CD14-positive monocyte (primary cell): ENCODE measurements at regions not wholly inside any gene's neighbourhood (a gene's known extent, or its start where the extent isn't known, plus 50 kb on each side); places are given as distances from the start of the nearest gene placed in this dataset.
"Not testable (repeated sequence)": the region's sequence is repeated elsewhere in the genome, so short reads cannot be mapped to it uniquely, and the experiment has no call there.

Experiments used
- DNase-seq, 3 donors: peaks; one replicate each; pipeline ENCODE4 v3.0.0-alpha.2; 2011 to 2022
- H2AFZ ChIP-seq: 2 replicates; pipeline ENCODE4 v1.6.0; 2012; ENCODE audit warnings: mild to moderate bottlenecking, low read depth, low read length, inconsistent platforms; ENCODE audit not compliant: insufficient read depth, poor library complexity, severe bottlenecking
- H3K27ac ChIP-seq, 2 donors: 1 replicate in 1 of 2; 2 replicates in 1 of 2; pipeline ENCODE4 v1.5.1; 2012 to 2013; ENCODE audit warnings: low read length in 2 of 2, control low read depth in 1 of 2, inconsistent platforms in 1 of 2, low read depth in 1 of 2, mild to moderate bottlenecking in 1 of 2
- H3K27me3 ChIP-seq, 2 donors: one replicate each; pipeline versions ENCODE4 v1.6.0 to v1.6.1; 2011 to 2013; ENCODE audit warnings: low read length in 2 of 2; ENCODE audit not compliant: control insufficient read depth in 2 of 2, insufficient read depth in 2 of 2
- H3K36me3 ChIP-seq, 2 donors: replicated peaks in 1 of 2; 1 replicate in 1 of 2; 2 replicates in 1 of 2; pipeline versions ENCODE4 v1.5.1 to v1.6.1; 2012 to 2013; ENCODE audit warnings: low read length in 2 of 2, control low read depth in 1 of 2, inconsistent platforms in 1 of 2, mild to moderate bottlenecking in 1 of 2; ENCODE audit not compliant: insufficient read depth in 2 of 2, control insufficient read depth in 1 of 2
- H3K4me1 ChIP-seq, 2 donors: 1 replicate in 1 of 2; 2 replicates in 1 of 2; pipeline versions ENCODE4 v1.5.1 to v1.6.1; 2012 to 2013; ENCODE audit warnings: low read length in 2 of 2, control low read depth in 1 of 2, inconsistent platforms in 1 of 2, mild to moderate bottlenecking in 1 of 2, moderate library complexity in 1 of 2; ENCODE audit not compliant: insufficient read depth in 2 of 2, control insufficient read depth in 1 of 2
- H3K4me2 ChIP-seq: replicated peaks from 2 replicates; pipeline ENCODE3; 2012; ENCODE audit warnings: low read length, moderate library complexity, mild to moderate bottlenecking; ENCODE audit not compliant: poor library complexity, severe bottlenecking; ENCODE audit errors: extremely low read depth
- H3K4me3 ChIP-seq, 3 experiments: fragments of 200-600 bp in 1 of 3; sonication (generic) in 1 of 3; replicated peaks in 1 of 3; 1 replicate in 2 of 3; 2 replicates in 1 of 3; pipeline ENCODE4 v1.5.1; 2011 to 2013; ENCODE audit warnings: low read length in 3 of 3, mild to moderate bottlenecking in 3 of 3, control low read depth in 2 of 3, low read depth in 2 of 3, inconsistent platforms in 1 of 3, moderate library complexity in 1 of 3
- H3K79me2 ChIP-seq: 2 replicates; pipeline ENCODE4 v1.6.0; 2012; ENCODE audit warnings: mild to moderate bottlenecking, control low read depth, inconsistent platforms, low read length, moderate library complexity; ENCODE audit not compliant: insufficient read depth
- H3K9ac ChIP-seq: 2 replicates; pipeline ENCODE4 v1.6.0; 2017; ENCODE audit warnings: low read length, mild to moderate bottlenecking; ENCODE audit not compliant: insufficient read depth, poor library complexity, severe bottlenecking
- H3K9me3 ChIP-seq, 2 donors: replicated peaks in 1 of 2; 1 replicate in 1 of 2; 2 replicates in 1 of 2; pipeline versions ENCODE4 v1.5.1 to v1.6.1; 2012 to 2013; ENCODE audit warnings: low read length in 2 of 2, control low read depth in 1 of 2; ENCODE audit not compliant: control insufficient read depth in 1 of 2, insufficient read depth in 1 of 2
- H4K20me1 ChIP-seq: 2 replicates; pipeline ENCODE4 v1.6.0; 2012; ENCODE audit warnings: mild to moderate bottlenecking, low read length, control low read depth, moderate library complexity; ENCODE audit not compliant: insufficient read depth
- H3K27ac Mint-ChIP-seq, 7 donors: one replicate each; pipeline ENCODE4 v1.8.0; 2020; ENCODE audit warnings: mild to moderate bottlenecking in 7 of 7, mixed read lengths in 7 of 7, moderate library complexity in 6 of 7, inconsistent platforms in 2 of 7
- H3K27me3 Mint-ChIP-seq, 3 donors: one replicate each; pipeline ENCODE4 v1.8.0; 2021 to 2022; ENCODE audit warnings: low read depth in 3 of 3, mild to moderate bottlenecking in 3 of 3, mixed read lengths in 3 of 3, moderate library complexity in 3 of 3, inconsistent platforms in 1 of 3
- H3K36me3 Mint-ChIP-seq, 2 donors: one replicate each; pipeline ENCODE4 v1.8.0; 2020; ENCODE audit warnings: mixed read lengths in 2 of 2, inconsistent platforms in 1 of 2, mild to moderate bottlenecking in 1 of 2
- H3K4me1 Mint-ChIP-seq: one replicate; pipeline ENCODE4 v1.8.0; 2020; ENCODE audit warnings: mild to moderate bottlenecking, mixed read lengths
- H3K4me3 Mint-ChIP-seq, 2 donors: one replicate each; pipeline ENCODE4 v1.8.0; 2020; ENCODE audit warnings: mild to moderate bottlenecking in 2 of 2, mixed read lengths in 2 of 2, moderate library complexity in 1 of 2
- H3K9me3 Mint-ChIP-seq, 7 donors: one replicate each; pipeline ENCODE4 v1.8.0; 2020 to 2022; ENCODE audit warnings: mixed read lengths in 7 of 7, mild to moderate bottlenecking in 6 of 7, moderate library complexity in 6 of 7, inconsistent platforms in 2 of 7
- WGBS: methylation state at CpG from one replicate; pipeline ENCODE4 v1.1.5; 2013; ENCODE audit warnings: missing lambda C conversion rate; ENCODE audit not compliant: insufficient coverage; 5-methylcytosine and 5-hydroxymethylcytosine counted together
- intact Hi-C, 2 donors: fragments of 100-400 bp; cut with micrococcal nuclease; formaldehyde crosslinking; loops; one replicate each; pipeline versions ENCODE4 v1.15.0 to v1.15.1; 2023
- TF ChIP-seq, protein P1 (sequence below): fragments of 200-600 bp; IDR thresholded peaks from one replicate; pipeline ENCODE4 v1.8.0; 2022; ENCODE audit warnings: antibody characterized with exemption, mild to moderate bottlenecking

- Mint-ChIP-seq H3K9me3 (peaks cover 0 to 6% (median 2%) of the 10 kb centered on the region in 7 donors), H3K36me3 (no peaks in the 10 kb centered on the region), H3K4me1 (no peaks in the 10 kb centered on the region), H3K27me3 (peaks cover 0 to 2% (median 1%) of the 10 kb centered on the region in 3 donors), H3K27ac (no peak overlapping the region), H3K4me3 (no peak overlapping the region)
- H3K9me3 ChIP-seq, result no peaks in the 10 kb centered on the region
- TF ChIP-seq, protein P1, sequence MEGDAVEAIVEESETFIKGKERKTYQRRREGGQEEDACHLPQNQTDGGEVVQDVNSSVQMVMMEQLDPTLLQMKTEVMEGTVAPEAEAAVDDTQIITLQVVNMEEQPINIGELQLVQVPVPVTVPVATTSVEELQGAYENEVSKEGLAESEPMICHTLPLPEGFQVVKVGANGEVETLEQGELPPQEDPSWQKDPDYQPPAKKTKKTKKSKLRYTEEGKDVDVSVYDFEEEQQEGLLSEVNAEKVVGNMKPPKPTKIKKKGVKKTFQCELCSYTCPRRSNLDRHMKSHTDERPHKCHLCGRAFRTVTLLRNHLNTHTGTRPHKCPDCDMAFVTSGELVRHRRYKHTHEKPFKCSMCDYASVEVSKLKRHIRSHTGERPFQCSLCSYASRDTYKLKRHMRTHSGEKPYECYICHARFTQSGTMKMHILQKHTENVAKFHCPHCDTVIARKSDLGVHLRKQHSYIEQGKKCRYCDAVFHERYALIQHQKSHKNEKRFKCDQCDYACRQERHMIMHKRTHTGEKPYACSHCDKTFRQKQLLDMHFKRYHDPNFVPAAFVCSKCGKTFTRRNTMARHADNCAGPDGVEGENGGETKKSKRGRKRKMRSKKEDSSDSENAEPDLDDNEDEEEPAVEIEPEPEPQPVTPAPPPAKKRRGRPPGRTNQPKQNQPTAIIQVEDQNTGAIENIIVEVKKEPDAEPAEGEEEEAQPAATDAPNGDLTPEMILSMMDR, result no peak
- H4K20me1 ChIP-seq, result no peaks in the 10 kb centered on the region
- H3K9ac ChIP-seq, result no peak overlapping the region
- no peak for DNase-seq
- H3K27me3 ChIP-seq, result no peaks in the 10 kb centered on the region
- no peak overlapping the region for H3K27ac ChIP-seq
- H2AFZ ChIP-seq, result no peak overlapping the region
- WGBS, result no CpG with 5 or more reads among the region's 7 CpGs
- H3K4me3 ChIP-seq, result no peak overlapping the region
- no peak overlapping the region for H3K4me2 ChIP-seq
- H3K36me3 ChIP-seq, result no peaks in the 10 kb centered on the region
- intact Hi-C loops, result no loop called here
- no peaks in the 10 kb centered on the region for H3K4me1 ChIP-seq
- no peaks in the 10 kb centered on the region for H3K79me2 ChIP-seq
Observed at GRCh38 chr7:46909601-46910051, 672.3 kb downstream of the TNS3 start.

DNA sequence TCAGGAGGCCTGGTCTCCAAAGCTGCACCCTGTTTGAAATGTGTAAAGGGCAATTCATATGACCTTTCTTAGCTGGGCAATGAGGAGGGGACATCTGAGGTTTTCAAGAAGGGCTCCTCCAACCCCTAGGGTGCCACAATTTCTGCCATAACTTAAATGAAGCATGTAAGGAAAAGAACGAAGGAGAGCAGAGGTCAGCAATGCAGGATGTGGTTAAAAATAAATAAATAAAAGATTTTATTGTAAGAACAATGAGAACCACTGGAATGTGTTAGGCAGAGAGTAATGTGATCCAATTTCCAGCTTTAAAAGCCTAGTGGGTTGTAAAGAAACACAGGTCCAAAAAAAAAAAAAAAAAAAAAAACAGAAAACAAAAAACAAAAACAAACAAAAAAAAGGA lies 673.1 kb downstream of the TNS3 start:
- Histone ChIP-seq H3K4me1 (no peaks in the 10 kb centered on the region), H2AFZ (no peak overlapping the region), H3K9ac (no peak overlapping the region), H3K36me3 (no peaks in the 10 kb centered on the region), H3K79me2 (no peaks in the 10 kb centered on the region), H4K20me1 (no peaks in the 10 kb centered on the region), H3K4me3 (no peak overlapping the region), H3K27me3 (no peaks in the 10 kb centered on the region), H3K4me2 (no peak overlapping the region), H3K9me3 (no peaks in the 10 kb centered on the region), H3K27ac (no peak overlapping the region)
- intact Hi-C loops, result no loop called here
- Mint-ChIP-seq H3K4me3 (no peak overlapping the region), H3K9me3 (peaks cover 0 to 6% (median 2%) of the 10 kb centered on the region in 7 donors), H3K4me1 (no peaks in the 10 kb centered on the region), H3K27ac (no peak overlapping the region), H3K27me3 (peaks cover 0 to 2% (median 0%) of the 10 kb centered on the region in 3 donors), H3K36me3 (no peaks in the 10 kb centered on the region)
- no CpG with 5 or more reads among the region's 1 CpG for WGBS
- DNase-seq, result no peak
- TF ChIP-seq, protein P1, result no peak

- H3K36me3 ChIP-seq, H3K4me1 ChIP-seq, H3K4me3 Mint-ChIP-seq, H3K27ac ChIP-seq, H3K79me2 ChIP-seq, H4K20me1 ChIP-seq, H3K36me3 Mint-ChIP-seq, intact Hi-C loops, H3K9ac ChIP-seq, H3K27me3 Mint-ChIP-seq, H3K4me3 ChIP-seq, H2AFZ ChIP-seq, H3K4me2 ChIP-seq, H3K27me3 ChIP-seq, DNase-seq, H3K27ac Mint-ChIP-seq, H3K4me1 Mint-ChIP-seq: not testable (repeated sequence)
- WGBS, result no CpG with 5 or more reads among the region's 1 CpG
- H3K9me3 Mint-ChIP-seq, result peaks cover 2 to 12% (median 4%) of the 10 kb centered on the region in 7 donors
- H3K9me3 ChIP-seq, result peaks cover 10 to 11% of the 10 kb centered on the region in 2 donors
Observed at GRCh38 chr7:46904523-46904922, 677.4 kb downstream of the TNS3 start.
